Activated T-helper 17 cell treated with anti-CD3 and anti-CD28 coated beads, Interleukin-2, amount 50 U/mL, for 72 hours (primary cell): ENCODE measurements at regions not wholly inside any gene's neighbourhood (a gene's known extent, or its start where the extent isn't known, plus 50 kb on each side); places are given as distances from the start of the nearest gene placed in this dataset.
A peak's percentile ranks its signal among the peaks of the same experiment; 100 is the strongest.
"Not testable (repeated sequence)": the region's sequence is repeated elsewhere in the genome, so short reads cannot be mapped to it uniquely, and the experiment has no call there.

ENCODE experiments used
- ATAC-seq: fragments of 150-1000 bp; cut with Tn5 transposase; replicated peaks from 2 replicates; pipeline ENCODE4 v1.10.0; 2021; ENCODE audit warnings: mild to moderate bottlenecking, moderate library complexity
- H3K27ac Mint-ChIP-seq: one replicate; pipeline ENCODE4 v1.8.0; 2022; ENCODE audit warnings: mixed read lengths
- H3K27me3 Mint-ChIP-seq: one replicate; pipeline ENCODE4 v1.8.0; 2022; ENCODE audit warnings: mixed read lengths
- H3K36me3 Mint-ChIP-seq: one replicate; pipeline ENCODE4 v1.8.0; 2022; ENCODE audit warnings: low read depth, mild to moderate bottlenecking, mixed read lengths
- H3K4me1 Mint-ChIP-seq: one replicate; pipeline ENCODE4 v1.8.0; 2022; ENCODE audit warnings: mixed read lengths
- H3K4me3 Mint-ChIP-seq: one replicate; pipeline ENCODE4 v1.8.0; 2022; ENCODE audit warnings: mild to moderate bottlenecking, mixed read lengths
- H3K9me3 Mint-ChIP-seq: one replicate; pipeline ENCODE4 v1.8.0; 2022; ENCODE audit warnings: mixed read lengths

- H3K27ac Mint-ChIP-seq, H3K9me3 Mint-ChIP-seq, H3K4me3 Mint-ChIP-seq, H3K36me3 Mint-ChIP-seq, ATAC-seq: not testable (repeated sequence)
- Mint-ChIP-seq H3K27me3 (peaks cover 11% of the 10 kb centered on the region), H3K4me1 (peaks cover 18% of the 10 kb centered on the region)
Measured at GRCh38 chr20:50334512-50334911, 143.9 kb downstream of the CEBPB start.

DNA sequence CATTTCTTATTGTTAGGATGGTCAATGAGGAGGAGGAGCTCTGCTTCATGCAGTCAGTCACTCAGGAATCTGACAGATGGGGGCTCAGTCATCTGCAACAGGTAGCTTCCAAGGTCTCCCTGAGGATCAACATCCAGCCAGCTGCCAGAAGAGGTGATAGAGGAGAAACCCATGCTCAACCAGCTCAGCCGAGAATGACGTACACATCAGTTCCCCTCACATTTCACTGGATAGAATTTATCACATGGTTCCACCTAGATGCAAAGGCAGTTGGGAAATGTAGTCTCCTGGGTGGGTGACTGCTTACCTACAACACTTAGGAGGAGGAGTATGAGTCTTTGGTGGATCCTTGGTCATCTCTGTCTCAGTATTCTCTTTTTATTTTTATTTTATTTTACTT lies 144.5 kb downstream of the CEBPB start:
- Mint-ChIP-seq H3K27me3 (peaks cover 6% of the 10 kb centered on the region), H3K27ac (no peak overlapping the region), H3K36me3 (no peaks in the 10 kb centered on the region), H3K4me1 (peaks cover 19% of the 10 kb centered on the region), H3K4me3 (no peak overlapping the region), H3K9me3 (peaks cover 2% of the 10 kb centered on the region)
- ATAC-seq: no peak

DNA sequence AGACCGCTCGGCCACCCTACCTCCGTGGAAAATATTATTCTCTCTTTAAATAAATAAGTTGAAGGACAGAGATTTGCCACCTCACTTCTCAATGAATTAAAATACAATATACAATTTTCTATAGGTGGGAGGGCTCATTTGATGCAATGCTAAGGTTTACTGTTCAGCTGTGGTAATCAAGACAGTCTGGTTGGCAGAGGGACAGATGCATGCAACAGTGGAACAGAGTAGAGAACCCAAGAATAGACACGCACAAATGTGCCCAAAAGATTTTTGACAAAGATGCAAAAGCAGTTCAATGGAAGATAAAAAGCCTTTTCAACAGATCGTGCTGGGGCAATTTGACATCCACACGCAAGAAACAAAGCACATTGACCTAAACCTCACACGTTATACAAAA lies 145.2 kb downstream of the CEBPB start:
- Mint-ChIP-seq H3K27me3 (peaks cover 3% of the 10 kb centered on the region), H3K4me1 (peaks cover 23% of the 10 kb centered on the region), H3K9me3 (no peaks in the 10 kb centered on the region), H3K4me3 (no peak overlapping the region), H3K36me3 (no peaks in the 10 kb centered on the region), H3K27ac (no peak overlapping the region)
- no peak for ATAC-seq

- Mint-ChIP-seq H3K36me3 (no peaks in the 10 kb centered on the region), H3K4me1 (peaks cover 23% of the 10 kb centered on the region), H3K9me3 (no peaks in the 10 kb centered on the region), H3K27me3 (peaks cover 3% of the 10 kb centered on the region), H3K4me3 (no peak overlapping the region), H3K27ac (no peak overlapping the region)
- ATAC-seq: no peak
Measured at GRCh38 chr20:50336661-50337060, 146.0 kb downstream of the CEBPB start.

DNA sequence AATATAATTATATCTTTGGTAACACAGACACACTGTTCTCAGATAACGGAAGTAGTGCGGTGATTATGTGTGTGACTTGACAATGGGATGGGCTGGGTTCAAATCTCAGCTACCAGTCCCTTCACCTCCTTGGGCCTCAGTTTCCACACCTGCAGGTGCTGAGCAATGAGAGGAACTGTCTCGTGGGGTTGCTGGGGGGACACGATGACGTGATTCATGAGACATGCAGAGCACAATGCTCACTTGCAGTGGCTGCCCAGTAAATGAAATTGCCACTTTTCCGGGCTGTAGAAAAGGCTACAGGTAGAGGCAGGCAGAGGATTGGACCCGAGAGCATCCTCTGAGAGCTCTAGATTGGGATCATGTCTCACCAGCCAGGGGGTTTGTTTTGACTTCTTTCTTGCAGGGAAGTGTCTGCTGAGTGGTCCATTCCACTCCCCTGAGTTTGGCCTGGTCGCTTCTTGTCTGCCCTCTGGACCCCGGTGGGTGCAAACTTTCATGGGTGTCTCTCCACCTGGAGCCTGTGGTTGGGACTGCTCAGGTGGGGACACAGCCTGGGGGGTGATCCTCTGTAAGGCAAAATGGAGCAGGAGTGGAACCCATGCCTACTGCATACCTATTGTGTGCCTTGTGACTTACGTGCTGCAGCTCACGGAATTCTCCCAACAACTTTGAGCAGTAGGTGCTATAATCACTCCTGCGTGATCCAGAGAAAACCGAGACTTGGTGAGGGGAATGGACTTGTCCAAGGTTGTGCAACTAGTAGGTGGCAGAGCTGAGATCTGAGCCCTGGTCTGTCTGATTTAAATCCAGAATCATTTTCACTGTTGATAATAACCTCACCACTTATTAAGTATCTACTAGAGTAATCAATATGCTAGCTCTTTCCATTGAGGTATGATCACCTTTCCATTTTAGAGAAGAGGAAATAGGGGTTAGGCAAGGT lies 147.2 kb downstream of the CEBPB start:
- H3K9me3 Mint-ChIP-seq: no peaks in the 10 kb centered on the region
- peak overlapping the region; percentile 88 for H3K27ac Mint-ChIP-seq
- no peak for ATAC-seq
- no peaks in the 10 kb centered on the region for H3K36me3 Mint-ChIP-seq
- peak overlapping the region; percentile 74 for H3K4me3 Mint-ChIP-seq
- peaks cover 23% of the 10 kb centered on the region for H3K4me1 Mint-ChIP-seq
- no peaks in the 10 kb centered on the region for H3K27me3 Mint-ChIP-seq

DNA sequence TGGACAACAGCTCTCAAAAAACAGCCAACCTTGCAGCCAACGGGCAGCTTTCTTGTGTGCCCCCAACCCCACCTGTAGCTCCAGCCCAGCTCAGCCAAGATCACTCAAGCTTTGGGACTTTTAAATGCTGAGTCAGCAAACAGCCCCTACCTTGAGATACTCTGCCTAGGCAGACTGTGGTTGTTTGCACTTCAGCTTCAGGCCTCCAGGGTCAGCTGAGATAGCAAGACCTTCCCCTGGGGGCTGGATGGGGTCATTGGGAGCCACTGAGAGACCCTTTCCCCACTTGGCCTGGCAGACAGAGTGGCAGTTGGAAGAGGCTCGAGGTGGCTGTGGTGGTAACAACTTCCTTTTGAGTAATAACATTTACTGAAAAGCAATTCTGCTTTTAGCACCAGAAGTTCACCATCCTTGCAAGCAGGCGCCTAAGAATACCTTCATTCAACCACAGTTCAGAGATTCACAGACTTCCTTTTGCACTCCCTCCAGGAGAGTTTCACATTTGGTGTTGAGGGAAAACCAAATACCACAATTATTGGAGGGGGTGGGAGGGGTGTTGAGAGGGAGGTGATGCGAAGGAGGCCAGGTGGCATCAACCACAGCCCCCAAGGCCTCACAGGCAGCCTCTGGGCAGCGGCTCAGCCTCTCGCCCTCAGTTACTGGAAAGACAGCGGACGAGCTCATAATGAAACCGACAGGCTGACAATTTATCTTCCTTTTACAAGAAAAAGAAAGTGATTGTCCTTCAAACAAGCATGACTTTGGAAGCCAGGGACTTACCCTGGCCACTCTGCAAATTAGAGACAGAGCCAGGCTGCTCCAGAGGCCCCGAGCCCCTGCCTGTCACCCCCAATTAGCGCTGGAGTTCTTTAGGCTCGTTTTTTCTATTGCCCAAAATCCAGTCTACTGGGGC lies 148.1 kb downstream of the CEBPB start:
- no peaks in the 10 kb centered on the region for H3K27me3 Mint-ChIP-seq
- no peaks in the 10 kb centered on the region for H3K36me3 Mint-ChIP-seq
- H3K9me3 Mint-ChIP-seq: no peaks in the 10 kb centered on the region
- H3K4me1 Mint-ChIP-seq: peaks cover 23% of the 10 kb centered on the region
- peak overlapping the region; percentile 74 for H3K4me3 Mint-ChIP-seq
- peak overlapping the region; percentile 88 for H3K27ac Mint-ChIP-seq
- ATAC-seq: peak; percentile 86

DNA sequence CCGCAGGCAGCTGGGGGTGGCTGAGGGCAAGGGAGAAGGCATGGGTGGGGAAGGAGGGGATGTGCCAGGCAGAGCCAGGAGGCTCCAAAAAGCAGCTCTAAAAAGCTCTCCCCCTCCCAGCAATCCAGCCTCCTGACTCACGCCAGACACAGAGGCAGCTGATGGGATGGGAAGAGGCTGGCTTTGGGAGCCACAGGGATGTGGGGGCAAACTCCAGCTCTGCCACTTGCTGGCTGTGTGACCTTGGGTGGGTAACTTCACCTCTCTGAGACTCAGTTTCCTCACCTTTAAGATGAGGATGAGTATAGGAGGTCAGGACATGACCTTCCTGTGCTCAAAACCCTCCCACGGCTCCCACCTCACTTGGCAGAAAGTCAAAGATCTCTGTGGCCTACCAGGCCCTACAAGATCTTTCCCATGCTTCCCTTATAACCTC lies 148.9 kb downstream of the CEBPB start:
- peaks cover 23% of the 10 kb centered on the region for H3K4me1 Mint-ChIP-seq
- H3K9me3 Mint-ChIP-seq: no peaks in the 10 kb centered on the region
- H3K36me3 Mint-ChIP-seq: no peaks in the 10 kb centered on the region
- ATAC-seq: peak; percentile 12
- no peaks in the 10 kb centered on the region for H3K27me3 Mint-ChIP-seq
- H3K4me3 Mint-ChIP-seq: peak overlapping the region; percentile 74
- H3K27ac Mint-ChIP-seq: peak overlapping the region; percentile 88

DNA sequence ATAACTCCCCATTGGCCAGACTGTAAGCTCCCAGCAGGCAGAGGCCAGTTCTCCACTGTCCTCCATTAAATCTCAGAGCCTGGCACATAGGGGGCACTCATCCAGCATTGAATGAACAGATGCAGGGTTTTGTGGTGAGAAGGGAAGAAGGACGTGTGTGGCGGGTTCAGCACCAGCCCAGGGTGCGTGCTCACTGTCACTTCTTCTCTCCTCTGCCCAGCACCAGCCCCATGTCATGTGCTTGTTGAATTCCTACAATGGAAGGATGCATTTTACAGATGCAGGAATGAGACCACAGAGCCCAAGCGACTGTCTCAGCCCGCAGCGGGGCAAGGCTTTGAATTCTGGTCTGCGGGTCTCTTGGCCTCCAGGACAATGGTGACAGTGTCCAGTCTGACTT lies 149.9 kb downstream of the CEBPB start:
- H3K4me3 Mint-ChIP-seq: peak overlapping the region; percentile 74
- peaks cover 23% of the 10 kb centered on the region for H3K4me1 Mint-ChIP-seq
- ATAC-seq: no peak
- peak overlapping the region; percentile 88 for H3K27ac Mint-ChIP-seq
- H3K36me3 Mint-ChIP-seq: no peaks in the 10 kb centered on the region
- H3K27me3 Mint-ChIP-seq: no peaks in the 10 kb centered on the region
- no peaks in the 10 kb centered on the region for H3K9me3 Mint-ChIP-seq

DNA sequence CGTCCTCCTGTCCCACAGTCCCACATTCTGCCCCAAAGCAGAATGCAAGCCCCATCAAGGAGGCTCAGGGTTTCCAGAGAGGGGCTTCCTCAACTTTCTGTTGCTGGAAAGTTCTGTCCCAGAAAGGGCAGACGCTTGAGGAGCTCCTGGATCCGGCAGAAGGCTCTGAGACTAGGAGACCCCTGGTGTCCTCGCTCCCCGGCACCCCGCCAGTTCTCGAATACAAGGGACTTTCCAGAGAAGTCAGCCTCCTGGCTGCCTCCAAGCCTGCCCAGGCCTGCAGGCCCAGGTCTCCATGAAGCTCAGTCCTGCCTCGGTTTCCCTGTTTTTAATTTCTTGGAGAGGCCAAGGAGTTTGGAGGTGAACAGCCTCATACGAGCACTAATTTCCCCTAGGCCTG lies 150.4 kb downstream of the CEBPB start:
- peaks cover 23% of the 10 kb centered on the region for H3K4me1 Mint-ChIP-seq
- H3K9me3 Mint-ChIP-seq: no peaks in the 10 kb centered on the region
- no peaks in the 10 kb centered on the region for H3K27me3 Mint-ChIP-seq
- H3K36me3 Mint-ChIP-seq: no peaks in the 10 kb centered on the region
- H3K4me3 Mint-ChIP-seq: no peak overlapping the region
- H3K27ac Mint-ChIP-seq: no peak overlapping the region
- ATAC-seq: no peak

DNA sequence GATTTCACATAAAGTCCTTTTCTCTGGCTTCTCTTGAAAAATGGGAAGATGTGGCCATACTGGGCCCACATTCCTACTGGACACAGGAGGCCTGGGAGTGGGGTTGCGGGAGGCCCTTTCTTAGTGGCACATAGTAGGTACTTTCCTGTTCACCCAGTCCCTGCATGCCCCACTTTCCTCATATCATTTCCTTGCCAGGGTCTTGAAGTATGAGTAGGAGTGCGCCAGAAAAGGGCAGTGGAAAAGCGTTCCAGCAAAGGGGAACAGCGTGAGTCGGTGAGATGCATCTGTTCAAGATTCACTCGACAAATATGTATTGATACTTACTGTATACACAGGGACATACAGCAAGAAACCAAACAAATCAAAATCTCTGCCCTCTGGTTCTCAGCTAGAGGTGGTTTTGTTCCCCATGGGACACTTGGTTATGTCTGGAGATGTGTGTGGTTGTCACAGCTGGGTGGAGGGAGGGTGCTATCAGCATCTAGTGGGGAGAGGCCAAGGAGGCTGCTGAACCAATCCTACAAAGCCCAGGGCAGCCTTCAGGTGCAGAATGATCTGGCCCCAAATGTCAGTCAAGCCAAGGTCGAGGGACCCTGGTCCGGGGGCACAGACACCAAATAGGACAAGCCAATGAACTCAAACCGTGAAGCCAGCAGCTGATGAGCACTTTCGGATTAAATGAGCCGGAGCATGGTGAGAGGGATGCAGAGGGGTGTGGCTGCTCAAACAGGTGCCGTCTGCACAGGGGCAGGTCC lies 151.4 kb downstream of the CEBPB start:
- H3K27ac Mint-ChIP-seq: no peak overlapping the region
- no peaks in the 10 kb centered on the region for H3K36me3 Mint-ChIP-seq
- peaks cover 23% of the 10 kb centered on the region for H3K4me1 Mint-ChIP-seq
- no peaks in the 10 kb centered on the region for H3K9me3 Mint-ChIP-seq
- no peak overlapping the region for H3K4me3 Mint-ChIP-seq
- H3K27me3 Mint-ChIP-seq: no peaks in the 10 kb centered on the region
- ATAC-seq: no peak

DNA sequence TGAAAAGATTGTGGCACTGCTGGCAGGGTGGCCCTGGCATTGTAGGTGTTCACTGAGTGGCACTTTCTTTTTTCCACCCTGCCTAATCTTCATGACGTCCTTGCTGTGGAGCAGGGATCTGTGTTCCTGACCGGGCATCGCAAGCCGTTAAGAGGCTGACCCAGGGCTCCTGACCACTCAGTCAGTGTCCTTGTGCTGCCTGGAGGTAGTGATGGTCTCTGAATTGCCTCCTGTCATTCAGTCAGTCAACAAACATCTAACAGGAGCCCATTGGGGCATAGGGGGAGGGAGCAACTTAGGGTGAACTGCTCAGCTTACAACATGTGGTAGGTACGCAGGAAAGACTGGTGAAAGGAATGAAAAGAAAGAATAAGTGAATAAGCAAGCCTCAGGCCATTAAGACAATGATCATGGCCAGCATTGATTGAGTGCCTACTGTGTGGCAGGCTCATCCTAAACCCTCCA lies 152.0 kb downstream of the CEBPB start:
- no peak overlapping the region for H3K27ac Mint-ChIP-seq
- peaks cover 23% of the 10 kb centered on the region for H3K4me1 Mint-ChIP-seq
- H3K36me3 Mint-ChIP-seq: no peaks in the 10 kb centered on the region
- H3K4me3 Mint-ChIP-seq: no peak overlapping the region
- H3K27me3 Mint-ChIP-seq: no peaks in the 10 kb centered on the region
- no peak for ATAC-seq
- H3K9me3 Mint-ChIP-seq: no peaks in the 10 kb centered on the region

DNA sequence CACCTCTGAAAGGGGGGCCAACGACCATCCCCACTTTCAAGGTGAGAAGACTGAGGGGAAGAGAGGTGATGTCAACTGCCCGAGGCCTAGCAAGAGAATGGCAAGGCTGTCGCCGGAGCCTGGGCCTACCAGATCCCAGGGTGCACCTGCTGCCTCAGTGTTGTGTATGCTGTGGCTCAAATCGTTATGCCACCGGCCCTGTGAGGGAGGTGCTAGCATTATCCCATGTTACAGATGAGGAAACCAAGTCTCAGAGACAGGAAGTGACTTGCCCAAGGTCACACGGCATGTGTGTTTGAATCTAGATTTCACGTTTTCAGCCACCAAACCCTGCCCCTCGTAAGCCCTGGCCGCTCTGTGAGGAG lies 152.5 kb downstream of the CEBPB start:
- no peak for ATAC-seq
- Mint-ChIP-seq H3K27ac (no peak overlapping the region), H3K27me3 (no peaks in the 10 kb centered on the region), H3K9me3 (no peaks in the 10 kb centered on the region), H3K36me3 (no peaks in the 10 kb centered on the region), H3K4me3 (no peak overlapping the region), H3K4me1 (peaks cover 21% of the 10 kb centered on the region)

DNA sequence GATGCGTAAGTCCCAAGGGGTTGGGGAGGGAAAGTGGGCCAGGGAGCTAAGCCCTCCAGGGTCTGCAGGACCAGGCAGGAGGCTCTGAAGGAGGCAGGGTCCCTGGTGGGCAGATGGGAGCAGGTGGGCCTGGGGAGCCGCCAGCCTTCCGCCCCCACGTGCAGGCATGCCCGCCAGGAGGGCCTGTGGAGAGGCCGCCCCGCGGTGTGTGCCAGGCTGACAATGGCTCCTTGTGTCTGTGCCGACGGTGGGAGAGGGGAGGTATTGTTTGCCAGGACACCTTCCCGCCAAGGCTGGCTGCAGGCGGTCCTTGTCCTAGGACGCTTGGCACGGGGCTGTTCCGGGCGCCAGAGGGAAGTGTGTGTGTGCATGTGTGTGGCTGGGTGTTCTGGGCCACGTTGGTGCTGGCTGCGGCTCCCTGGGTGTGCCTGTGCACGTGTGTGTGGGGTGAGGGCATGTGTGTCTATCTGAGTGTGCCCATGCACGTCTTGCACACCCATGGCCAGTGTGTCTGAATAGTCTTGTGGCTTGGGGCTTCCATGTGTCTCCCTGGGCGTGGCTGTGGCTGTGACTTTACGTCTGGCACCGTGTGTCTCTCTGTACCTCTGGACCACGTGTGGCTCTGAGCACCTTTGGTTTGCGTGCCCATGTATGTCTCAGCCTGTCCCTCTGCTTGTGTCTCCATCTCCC lies 153.0 kb downstream of the CEBPB start:
- H3K4me1 Mint-ChIP-seq: peaks cover 16% of the 10 kb centered on the region
- no peaks in the 10 kb centered on the region for H3K9me3 Mint-ChIP-seq
- ATAC-seq: no peak
- H3K4me3 Mint-ChIP-seq: no peak overlapping the region
- no peaks in the 10 kb centered on the region for H3K36me3 Mint-ChIP-seq
- no peaks in the 10 kb centered on the region for H3K27me3 Mint-ChIP-seq
- no peak overlapping the region for H3K27ac Mint-ChIP-seq
